ENCODE measurements at regions not wholly inside any gene's neighbourhood (a gene's known extent, or its start where the extent isn't known, plus 50 kb on each side); places are given as distances from the start of the nearest gene placed in this dataset.

DNA sequence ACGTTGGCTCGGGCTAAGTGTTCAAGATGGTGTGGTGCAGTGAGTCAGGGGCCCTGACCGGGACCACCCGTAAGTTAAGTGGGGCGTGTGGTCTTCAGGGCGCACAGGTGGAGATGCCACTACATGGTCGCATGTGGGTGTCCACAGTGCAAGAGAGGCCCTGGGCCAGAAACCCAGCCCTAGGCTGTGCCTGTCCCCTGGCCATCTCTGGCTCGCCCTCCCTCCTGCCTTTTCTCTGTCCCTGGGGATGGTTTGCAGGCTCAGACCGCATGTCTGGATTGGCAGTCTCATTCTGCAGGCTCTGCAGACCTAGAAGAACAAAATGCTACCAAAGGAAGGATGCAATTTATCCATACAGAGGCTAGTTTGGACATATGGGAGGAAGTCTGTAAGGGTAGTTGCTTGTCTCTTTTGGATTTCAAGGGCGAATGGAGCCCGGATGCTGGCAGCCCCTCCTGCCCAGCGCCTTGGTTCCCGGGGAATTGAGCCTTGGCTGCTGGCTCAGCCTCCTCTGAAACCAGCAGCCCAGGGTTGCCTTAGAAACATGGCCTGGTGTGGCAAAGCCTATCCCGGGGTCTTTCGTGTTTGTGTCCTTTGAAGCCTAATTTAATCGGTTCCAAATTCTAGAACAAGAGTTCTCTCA lies 417.5 kb upstream of the HS6ST1 start:
- no peak for FAIRE-seq

- FAIRE-seq: no peak
Measured at GRCh38 chr2:128736689-128737545, 418.2 kb upstream of the HS6ST1 start.

GRCh38 chr2:128737546-128737826 lies 418.8 kb upstream of the HS6ST1 start:
- FAIRE-seq: no peak

GRCh38 chr2:128738446-128739110 lies 419.9 kb upstream of the HS6ST1 start:
- FAIRE-seq: no peak

GRCh38 chr2:128742467-128742866 lies 423.8 kb upstream of the HS6ST1 start:
- no peak for FAIRE-seq

- FAIRE-seq: no peak
Measured at GRCh38 chr2:128745946-128746345, 427.3 kb upstream of the HS6ST1 start.

DNA sequence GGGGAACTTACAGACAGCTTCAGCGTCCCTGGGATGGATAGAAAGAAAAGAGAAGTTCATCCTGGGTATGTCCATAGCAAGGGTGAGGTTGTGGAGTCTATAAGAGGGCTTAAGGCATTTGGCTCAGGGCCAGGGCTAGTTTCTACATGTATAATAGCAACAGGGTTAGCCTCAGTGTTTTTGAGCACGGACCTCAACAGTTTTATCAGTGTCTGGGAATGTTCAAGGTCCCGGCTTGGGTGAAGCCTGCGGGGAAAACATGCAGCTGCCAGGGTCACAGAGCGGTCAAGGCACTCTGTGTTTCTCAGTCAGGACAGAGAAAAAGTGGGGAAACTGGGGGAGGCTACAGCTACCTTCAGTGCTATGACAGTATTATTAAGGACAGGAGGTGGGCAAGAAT lies 427.7 kb upstream of the HS6ST1 start:
- FAIRE-seq: no peak

- no peak for FAIRE-seq
Measured at GRCh38 chr2:128748336-128748735, 429.7 kb upstream of the HS6ST1 start.

GRCh38 chr2:128748835-128749605 lies 430.4 kb upstream of the HS6ST1 start:
- FAIRE-seq: no peak

GRCh38 chr2:128750328-128751165 lies 431.9 kb upstream of the HS6ST1 start:
- FAIRE-seq: no peak

DNA sequence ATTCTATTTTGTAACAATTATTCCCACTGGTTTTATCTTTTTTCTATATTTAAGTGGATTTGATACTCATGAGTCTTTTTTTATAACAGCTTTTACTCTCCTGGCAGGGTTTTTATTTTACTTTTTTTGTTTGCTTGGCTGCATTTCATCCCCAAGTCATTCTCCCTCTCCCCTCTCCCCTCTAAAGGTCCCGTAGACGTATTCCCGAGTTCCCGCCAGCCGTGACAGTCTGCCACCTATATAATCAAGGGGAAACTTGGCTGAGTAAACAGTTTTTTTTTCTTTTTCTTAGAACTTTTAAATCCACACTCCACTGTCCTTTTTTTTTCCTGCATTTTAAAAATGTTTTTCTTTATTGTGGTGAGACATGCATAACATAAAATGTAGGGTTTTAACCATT lies 433.1 kb upstream of the HS6ST1 start:
- no peak for FAIRE-seq

- no peak for FAIRE-seq
Measured at GRCh38 chr2:128752691-128753263, 434.1 kb upstream of the HS6ST1 start.

DNA sequence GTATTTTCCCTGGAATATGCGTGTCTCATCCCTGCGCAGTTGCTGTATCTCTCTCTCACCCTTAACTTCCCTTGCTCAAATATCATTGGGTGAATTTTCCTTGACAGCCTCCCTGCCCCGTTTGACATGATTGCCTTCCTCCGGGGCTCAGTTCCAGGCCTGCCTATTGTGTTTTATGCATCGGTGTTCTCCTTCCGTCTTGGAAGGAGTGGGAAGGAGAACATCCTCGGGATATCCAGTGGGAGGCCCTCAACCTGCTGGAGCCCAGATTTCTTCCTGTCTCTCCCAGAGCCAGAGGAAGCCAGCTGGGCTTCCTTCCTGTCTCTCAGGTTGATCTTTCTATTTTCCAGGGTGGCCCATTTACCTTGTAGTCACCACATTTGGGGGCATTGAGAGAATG lies 434.7 kb upstream of the HS6ST1 start:
- FAIRE-seq: no peak

DNA sequence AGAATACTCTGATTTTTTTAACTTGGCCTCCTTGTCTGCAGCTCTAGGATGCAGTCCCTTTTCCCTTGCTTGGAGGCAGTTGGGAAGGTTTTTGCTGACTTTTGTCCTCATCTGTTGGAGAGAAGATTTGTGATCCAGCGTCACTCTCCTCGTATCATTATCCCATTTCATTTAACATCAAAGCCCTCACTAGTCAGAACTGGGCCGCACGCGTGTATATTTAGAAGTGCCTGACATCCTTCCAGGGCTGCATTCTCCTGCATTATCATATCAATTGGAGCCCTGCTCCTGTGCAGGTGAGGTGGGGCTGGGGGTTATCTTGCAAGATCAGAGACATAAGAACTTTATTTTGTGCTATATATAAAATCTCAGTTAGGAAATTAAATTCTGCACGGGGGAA lies 435.1 kb upstream of the HS6ST1 start:
- FAIRE-seq: no peak

GRCh38 chr2:128754246-128754724 lies 435.6 kb upstream of the HS6ST1 start:
- FAIRE-seq: no peak

DNA sequence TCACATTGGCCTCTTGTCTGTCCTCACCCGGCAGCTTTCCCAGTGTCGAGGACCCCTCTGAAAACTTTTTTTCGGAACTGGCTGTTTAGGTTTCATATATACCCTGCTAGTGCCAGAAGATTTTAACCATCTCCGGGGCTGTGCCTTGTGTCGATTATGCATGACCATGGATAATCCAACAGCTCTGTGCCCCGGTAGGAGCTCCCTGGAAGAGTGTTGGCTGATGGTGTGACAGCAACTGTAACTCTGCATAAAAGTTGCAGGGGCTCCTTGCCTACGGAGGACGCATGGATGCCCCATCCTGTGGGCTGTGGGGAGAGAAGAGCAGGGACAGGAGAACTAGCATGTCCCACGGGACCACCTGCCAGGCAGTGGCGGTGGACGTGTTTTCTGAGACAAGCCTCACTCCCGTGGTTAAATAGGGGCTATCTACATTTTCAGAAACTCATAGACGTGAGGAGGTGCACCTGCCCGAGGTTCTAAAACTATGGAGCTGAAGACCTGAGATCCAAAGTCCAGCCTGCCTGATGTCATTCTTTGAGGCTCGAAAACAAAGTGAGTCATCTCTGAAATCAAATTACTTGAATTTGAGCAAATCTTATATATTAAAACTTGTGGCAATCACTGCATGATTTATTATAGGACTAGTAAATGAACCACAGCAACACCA lies 437.2 kb upstream of the HS6ST1 start:
- no peak for FAIRE-seq

- FAIRE-seq: no peak
Measured at GRCh38 chr2:128756365-128756717, 437.7 kb upstream of the HS6ST1 start.

- no peak for FAIRE-seq
Measured at GRCh38 chr2:128765811-128766210, 447.1 kb upstream of the HS6ST1 start.

- no peak for FAIRE-seq
Measured at GRCh38 chr2:128768041-128768440, 449.4 kb upstream of the HS6ST1 start.

DNA sequence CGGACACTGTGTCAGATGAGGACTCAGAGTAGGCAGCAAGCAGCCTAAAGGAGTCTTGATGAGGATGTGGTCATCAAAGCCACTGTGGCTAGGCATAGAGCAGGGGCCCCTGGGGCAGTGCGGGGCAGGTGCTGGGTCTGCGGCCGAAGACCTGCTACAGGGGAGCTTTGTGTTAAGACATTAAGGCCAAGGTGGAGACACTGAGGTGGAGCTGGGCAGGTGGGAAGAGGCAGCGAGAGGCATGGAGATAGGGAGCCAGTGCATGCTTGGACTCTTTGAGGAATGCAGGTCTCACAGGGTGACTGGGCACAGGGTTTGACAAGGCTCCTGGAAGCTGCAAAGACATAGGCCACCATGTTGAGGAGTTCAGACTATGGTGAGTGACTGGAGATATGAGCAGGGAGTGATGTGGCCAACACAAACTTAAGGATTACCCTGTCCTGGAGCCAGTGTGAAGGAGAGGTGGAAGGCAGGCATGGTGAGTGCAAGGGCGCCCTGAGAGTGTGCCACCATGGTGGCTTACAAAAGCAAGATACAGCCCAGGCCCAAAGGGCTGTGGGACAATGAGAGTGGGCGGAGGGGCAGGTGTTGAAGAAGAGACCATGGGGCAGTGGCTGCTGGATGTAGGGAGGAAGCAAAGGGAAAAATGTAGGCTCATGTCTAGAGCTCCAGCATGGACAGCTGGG lies 450.9 kb upstream of the HS6ST1 start:
- FAIRE-seq: no peak

Data from G401.6 (cell line).